ENCODE measurements at regions not wholly inside any gene's neighbourhood (a gene's known extent, or its start where the extent isn't known, plus 50 kb on each side); places are given as distances from the start of the nearest gene placed in this dataset.

GRCh38 chr17:55903028-55903690, 152.3 kb downstream of the PCTP start:
- no peak overlapping the region for H2BK20ac ChIP-seq (ENCODE audit: low read length)
- H4K5ac ChIP-seq (ENCODE audit: insufficient read length, low read depth, low read length) = no peak overlapping the region
- no peak overlapping the region for H3K4ac ChIP-seq (replicated peaks; ENCODE audit: insufficient read length, low read depth, low read length)
- H3K56ac ChIP-seq (replicated peaks; ENCODE audit: insufficient read length, low read depth, low read length) = no peak overlapping the region
- no peak for DNase-seq (ENCODE audit: low read depth in 1 of 2, low spot score in 2 of 2)
- no peaks in the 10 kb centered on the region for H4K20me1 ChIP-seq (replicated peaks in 1 of 2; ENCODE audit: control insufficient read depth in 1 of 2, insufficient read depth in 2 of 2, low read length in 2 of 2)
- TF ChIP-seq ATF3 (IDR thresholded peaks at IDR 0.05; ENCODE audit: insufficient read depth, low read depth, low read length) (no peak), SP1 (IDR thresholded peaks at IDR 0.05; ENCODE audit: low read depth, low read length) (no peak), CBX8 (IDR thresholded peaks at IDR 0.05; ENCODE audit: borderline replicate concordance, low read depth, low read length) (no peak), RXRA (IDR thresholded peaks at IDR 0.05; ENCODE audit: insufficient read depth, low read depth, low read length) (no peak), SUZ12 (IDR thresholded peaks at IDR 0.05; ENCODE audit: low read length) (no peak)
- H3K79me1 ChIP-seq (ENCODE audit: low read depth, low read length) = no peaks in the 10 kb centered on the region
- H4K91ac ChIP-seq (replicated peaks; ENCODE audit: insufficient read length, low read length) = no peak overlapping the region
- H3K27ac ChIP-seq (ENCODE audit: low read depth, low read length) = no peak overlapping the region
- H3K9me3 ChIP-seq (ENCODE audit: insufficient read depth in 2 of 2, low read depth in 1 of 2, low read length in 1 of 2) = no peaks in the 10 kb centered on the region
- no peak overlapping the region for H2BK5ac ChIP-seq (ENCODE audit: low read depth, low read length)
- no peak overlapping the region for H3K18ac ChIP-seq (ENCODE audit: extremely low read depth, low read length)
- no peak overlapping the region for H3K4me3 ChIP-seq (ENCODE audit: extremely low read depth in 1 of 4, insufficient read depth in 2 of 4, low read depth in 3 of 4, low read length in 4 of 4)
- no peak overlapping the region for H2BK12ac ChIP-seq (ENCODE audit: low read depth, low read length)
- H3K23ac ChIP-seq (ENCODE audit: insufficient read length) = no peak overlapping the region
- no peaks in the 10 kb centered on the region for H3K79me2 ChIP-seq (ENCODE audit: control insufficient read depth in 1 of 2, insufficient read depth in 2 of 2, low read length in 2 of 2)
- ChIA-PET CTCF (ENCODE audit: partially characterized antibody) (interaction anchor here (1.2 kb wide), 1 partner anchor 9 kb away, joined by 3 read pairs; no protein-coding TSS in a partner anchor), POLR2A (ENCODE audit: partially characterized antibody) (no interaction called here)
- no peak overlapping the region for H2AK5ac ChIP-seq (ENCODE audit: low read depth, low read length)
- H2AFZ ChIP-seq (ENCODE audit: low read length) = no peak overlapping the region
- H3K4me1 ChIP-seq (replicated peaks in 1 of 4; ENCODE audit: control insufficient read depth in 3 of 4, insufficient read depth in 4 of 4, low read length in 3 of 4) = no peaks in the 10 kb centered on the region
- no peak overlapping the region for H3K9ac ChIP-seq (replicated peaks in 1 of 4; ENCODE audit: extremely low read depth in 1 of 4, low read depth in 3 of 4, low read length in 3 of 4)
- H4K8ac ChIP-seq (ENCODE audit: extremely low read depth, insufficient read depth, low read length) = no peak overlapping the region
- no peaks in the 10 kb centered on the region for H3K36me3 ChIP-seq (ENCODE audit: control insufficient read depth in 2 of 4, insufficient read depth in 4 of 4, low read length in 3 of 4)
- H3K27me3 ChIP-seq (replicated peaks in 1 of 4; ENCODE audit: control insufficient read depth in 3 of 4, extremely low read depth in 1 of 4, insufficient read depth in 3 of 4, low read length in 3 of 4) = no peaks in the 10 kb centered on the region
- no peak overlapping the region for H3K14ac ChIP-seq (ENCODE audit: insufficient read length)
- H3K4me2 ChIP-seq (ENCODE audit: insufficient read depth in 1 of 2, low read depth in 2 of 2, low read length in 2 of 2) = no peak overlapping the region
- H2BK15ac ChIP-seq (ENCODE audit: low read length) = no peak overlapping the region
- H3K23me2 ChIP-seq (ENCODE audit: low read depth, low read length) = no peaks in the 10 kb centered on the region
- H2BK120ac ChIP-seq (replicated peaks; ENCODE audit: low read depth, low read length) = no peak overlapping the region
- no peak for FAIRE-seq
- WGBS, 2 experiments (ENCODE audit: extremely low coverage in 1 of 2, insufficient coverage in 1 of 2, insufficient read length in 1 of 2, insufficient replicate concordance in 2 of 2, low coverage in 1 of 2, low lambda C conversion rate in 2 of 2, missing lambda C conversion rate in 1 of 2) = 92% methylated on average over 2 of the region's 2 CpGs; no CpG with 5 or more reads in 1 of the 2 experiments
